HCT116 (cell line): ENCODE measurements at regions not wholly inside any gene's neighbourhood (a gene's known extent, or its start where the extent isn't known, plus 50 kb on each side); places are given as distances from the start of the nearest gene placed in this dataset.

Source experiments
- CTCF ChIP-seq, 3 experiments: fragments of 200-600 bp in 1 of 3; sonication (generic) in 1 of 3; IDR thresholded peaks in 2 of 3; conservative IDR thresholded peaks in 1 of 3; 2 replicates each; pipeline ENCODE4 v1.5.1; 2012 to 2017; ENCODE audit warnings: low read depth in 2 of 3, low read length in 2 of 3, antibody characterized with exemption in 1 of 3, borderline replicate concordance in 1 of 3, control low read depth in 1 of 3, mild to moderate bottlenecking in 1 of 3, mixed read lengths in 1 of 3, mixed run types in 1 of 3, moderate library complexity in 1 of 3; ENCODE audit not compliant: insufficient read depth in 1 of 3
- FOSL1 ChIP-seq: IDR thresholded peaks from 2 replicates; pipeline ENCODE4 v1.6.1; 2012; ENCODE audit warnings: low read depth
- POLR2AphosphoS5 ChIP-seq: IDR thresholded peaks from 2 replicates; pipeline ENCODE4 v1.6.1; 2011; ENCODE audit warnings: mild to moderate bottlenecking, low read depth, low read length, moderate library complexity

GRCh38 chr2:188797371-188797770 lies 176.8 kb upstream of the COL3A1 start:
- TF ChIP-seq FOSL1 = no peak
- TF ChIP-seq POLR2AphosphoS5 = no peak
- no peak for TF ChIP-seq CTCF (IDR thresholded peaks at IDR 0.05 in 2 of 3, conservative IDR thresholded peaks at IDR 0.05 in 1 of 3; ENCODE audit: borderline replicate concordance in 1 of 3, insufficient read depth in 1 of 3, low read depth in 2 of 3, low read length in 2 of 3)
